Retina (tissue), 1 donor: ENCODE measurements at regions not wholly inside any gene's neighbourhood (a gene's known extent, or its start where the extent isn't known, plus 50 kb on each side); places are given as distances from the start of the nearest gene placed in this dataset.

Experiments
- DNase-seq: peaks from one replicate; pipeline ENCODE4 v3.0.0-alpha.2; 2016

GRCh38 chr16:89043636-89044417 is 49.8 kb upstream of the ACSF3 start:
- DNase-seq: no peak
